RWPE2 (cell line): ENCODE measurements at regions not wholly inside any gene's neighbourhood (a gene's known extent, or its start where the extent isn't known, plus 50 kb on each side); places are given as distances from the start of the nearest gene placed in this dataset.

Experiments used
- ATAC-seq: fragments of 200-7000 bp; cut with Tn5 transposase; 3 replicates; pipeline ENCODE4 v1.9.1; 2021; ENCODE audit warnings: low read depth
- DNase-seq: peaks from one replicate; pipeline ENCODE4 v3.0.0-alpha.2; 2020; ENCODE audit warnings: low spot score
- H3K27ac ChIP-seq: fragments of 450-650 bp; 2 replicates; pipeline ENCODE4 v1.5.1; 2017; ENCODE audit warnings: mild to moderate bottlenecking; ENCODE audit not compliant: poor library complexity, severe bottlenecking
- H3K27me3 ChIP-seq: fragments of 250-450 bp; sonication (Bioruptor Pico); 2 replicates; pipeline ENCODE4 v1.5.1; 2021; ENCODE audit warnings: mild to moderate bottlenecking, moderate library complexity; ENCODE audit not compliant: insufficient read depth, poor library complexity, severe bottlenecking
- H3K36me3 ChIP-seq: fragments of 250-450 bp; sonication (Bioruptor Pico); 2 replicates; pipeline ENCODE4 v1.5.1; 2020; ENCODE audit warnings: low read depth, mild to moderate bottlenecking, moderate library complexity
- H3K4me1 ChIP-seq: fragments of 250-450 bp; sonication (Bioruptor Pico); 2 replicates; pipeline ENCODE4 v1.5.1; 2021; ENCODE audit warnings: mild to moderate bottlenecking, moderate library complexity; ENCODE audit not compliant: insufficient read depth, poor library complexity, severe bottlenecking
- H3K4me3 ChIP-seq: fragments of 250-450 bp; sonication (Bioruptor Pico); 2 replicates; pipeline ENCODE4 v1.5.1; 2021; ENCODE audit warnings: mild to moderate bottlenecking, moderate library complexity; ENCODE audit not compliant: severe bottlenecking
- H3K9me3 ChIP-seq: fragments of 250-450 bp; sonication (Bioruptor Pico); 2 replicates; pipeline ENCODE4 v1.5.1; 2021; ENCODE audit warnings: mild to moderate bottlenecking, moderate library complexity; ENCODE audit not compliant: severe bottlenecking
- CTCF ChIP-seq: fragments of 450-650 bp; IDR thresholded peaks from one replicate; pipeline ENCODE4 v1.5.1; 2017; ENCODE audit warnings: mild to moderate bottlenecking, moderate library complexity; ENCODE audit not compliant: poor library complexity, severe bottlenecking

- Histone ChIP-seq H3K9me3 (peaks cover 11% of the 10 kb centered on the region), H3K27me3 (no peaks in the 10 kb centered on the region), H3K4me3 (no peak overlapping the region), H3K4me1 (no peaks in the 10 kb centered on the region), H3K27ac (no peak overlapping the region), H3K36me3 (no peaks in the 10 kb centered on the region)
- DNase-seq (no peak), ATAC-seq (no peak)
- no peak for TF ChIP-seq CTCF
Observed at GRCh38 chrX:776529-777230, 146.1 kb downstream of the SHOX start.

GRCh38 chrX:776061-776460 lies 145.5 kb downstream of the SHOX start:
- Histone ChIP-seq H3K36me3 (no peaks in the 10 kb centered on the region), H3K4me3 (no peak overlapping the region), H3K27ac (no peak overlapping the region), H3K27me3 (no peaks in the 10 kb centered on the region), H3K9me3 (peaks cover 12% of the 10 kb centered on the region), H3K4me1 (no peaks in the 10 kb centered on the region)
- TF ChIP-seq CTCF: no peak
- no peak for ATAC-seq
- no peak for DNase-seq

- peaks cover 12% of the 10 kb centered on the region for H3K9me3 ChIP-seq
- H3K4me3 ChIP-seq: no peak overlapping the region
- no peak for TF ChIP-seq CTCF
- ATAC-seq (no peak), DNase-seq (peak; percentile 31)
- H3K27me3 ChIP-seq: no peaks in the 10 kb centered on the region
- H3K27ac ChIP-seq: no peak overlapping the region
- H3K4me1 ChIP-seq: no peaks in the 10 kb centered on the region
- no peaks in the 10 kb centered on the region for H3K36me3 ChIP-seq
Observed at GRCh38 chrX:774536-774935, 143.9 kb downstream of the SHOX start.

GRCh38 chrX:773292-774025 lies 142.9 kb downstream of the SHOX start:
- DNase-seq (no peak), ATAC-seq (no peak)
- Histone ChIP-seq H3K4me1 (no peaks in the 10 kb centered on the region), H3K9me3 (peaks cover 15% of the 10 kb centered on the region), H3K36me3 (no peaks in the 10 kb centered on the region), H3K4me3 (no peak overlapping the region), H3K27me3 (no peaks in the 10 kb centered on the region), H3K27ac (no peak overlapping the region)
- TF ChIP-seq CTCF: no peak

- H3K27ac ChIP-seq: no peak overlapping the region
- H3K9me3 ChIP-seq: peaks cover 15% of the 10 kb centered on the region
- no peak for ATAC-seq
- no peaks in the 10 kb centered on the region for H3K4me1 ChIP-seq
- H3K36me3 ChIP-seq: no peaks in the 10 kb centered on the region
- no peak for TF ChIP-seq CTCF
- no peak for DNase-seq
- H3K27me3 ChIP-seq: no peaks in the 10 kb centered on the region
- H3K4me3 ChIP-seq: no peak overlapping the region
Observed at GRCh38 chrX:771536-771935, 140.9 kb downstream of the SHOX start.
